Keratinocyte (primary cell): ENCODE measurements at regions not wholly inside any gene's neighbourhood (a gene's known extent, or its start where the extent isn't known, plus 50 kb on each side); places are given as distances from the start of the nearest gene placed in this dataset.

Experiments used
- DNase-seq: peaks from one replicate; pipeline ENCODE4 v3.0.0-alpha.2; 2011; ENCODE audit warnings: low read depth, missing footprints, low spot score
- FAIRE-seq: peaks from 2 replicates; lab custom pipeline; 2011; peaks lifted over from hg19 to GRCh38; lab: Jason Lieb, UNC
- H2AFZ ChIP-seq: 2 replicates; pipeline ENCODE4 v1.6.0; 2012; ENCODE audit warnings: low read length, control low read depth, inconsistent platforms; ENCODE audit not compliant: control insufficient read depth
- H3K27ac ChIP-seq: 2 replicates; pipeline ENCODE4 v1.5.1; 2011; ENCODE audit warnings: low read length; ENCODE audit not compliant: control insufficient read depth, insufficient read depth
- H3K27me3 ChIP-seq: 3 replicates; pipeline ENCODE4 v1.6.0; 2011; ENCODE audit warnings: low read length; ENCODE audit not compliant: control insufficient read depth, insufficient read depth; ENCODE audit errors: extremely low read depth
- H3K36me3 ChIP-seq, 2 experiments: 2 replicates in 1 of 2; 3 replicates in 1 of 2; pipeline ENCODE4 v1.5.1; 2011; ENCODE audit warnings: low read length in 2 of 2, mild to moderate bottlenecking in 1 of 2; ENCODE audit not compliant: control insufficient read depth in 2 of 2, insufficient read depth in 2 of 2; ENCODE audit errors: extremely low read depth in 1 of 2
- H3K4me1 ChIP-seq: 3 replicates; pipeline ENCODE4 v1.5.1; 2011; ENCODE audit warnings: low read length; ENCODE audit not compliant: control insufficient read depth, insufficient read depth; ENCODE audit errors: extremely low read depth
- H3K4me2 ChIP-seq: 3 replicates; pipeline ENCODE4 v1.6.0; 2011; ENCODE audit warnings: low read depth, low read length; ENCODE audit not compliant: control insufficient read depth, insufficient read depth; ENCODE audit errors: extremely low read depth
- H3K4me3 ChIP-seq, 3 experiments: fragments of 200-600 bp in 1 of 3; sonication (generic) in 1 of 3; 2 replicates in 2 of 3; 3 replicates in 1 of 3; pipeline ENCODE4 v1.5.1; 2011 to 2016; ENCODE audit warnings: low read length in 3 of 3, mild to moderate bottlenecking in 3 of 3, control low read depth in 2 of 3, inconsistent platforms in 1 of 3, low read depth in 1 of 3, mixed read lengths in 1 of 3, mixed run types in 1 of 3, moderate library complexity in 1 of 3; ENCODE audit not compliant: control insufficient read depth in 2 of 3, insufficient read depth in 2 of 3; ENCODE audit errors: extremely low read depth in 1 of 3
- H3K79me2 ChIP-seq: 2 replicates; pipeline ENCODE4 v1.6.0; 2012; ENCODE audit warnings: low read length; ENCODE audit not compliant: control insufficient read depth, insufficient read depth
- H3K9ac ChIP-seq: 3 replicates; pipeline ENCODE4 v1.6.0; 2011; ENCODE audit warnings: low read length; ENCODE audit not compliant: control insufficient read depth, insufficient read depth; ENCODE audit errors: extremely low read depth
- H3K9me1 ChIP-seq: 3 replicates; pipeline ENCODE4 v1.6.0; 2011; ENCODE audit warnings: low read length; ENCODE audit not compliant: control insufficient read depth, insufficient read depth; ENCODE audit errors: extremely low read depth
- H3K9me3 ChIP-seq: 2 replicates; pipeline ENCODE4 v1.5.1; 2012; ENCODE audit warnings: low read depth, low read length; ENCODE audit not compliant: control insufficient read depth
- H4K20me1 ChIP-seq: 3 replicates; pipeline ENCODE4 v1.6.0; 2011; ENCODE audit warnings: low read length; ENCODE audit not compliant: control insufficient read depth, insufficient read depth; ENCODE audit errors: extremely low read depth
- EZH2 ChIP-seq: IDR thresholded peaks from one replicate; pipeline ENCODE4 v1.6.1; 2012; ENCODE audit warnings: inconsistent platforms, mild to moderate bottlenecking, low read length, moderate library complexity
- dilution Hi-C: fragments of 300-500 bp; cut with MboI; formaldehyde crosslinking; loops from one replicate; pipeline ENCODE4 v1.7.0; 2020; ENCODE audit warnings: low sequenced_read_pairs; ENCODE audit not compliant: extremely low pct_ligation_motif_present
- TF ChIP-seq, protein P1 (sequence below), 3 experiments: IDR thresholded peaks in 1 of 3; conservative IDR thresholded peaks in 1 of 3; optimal IDR thresholded peaks in 1 of 3; 2 replicates in 2 of 3; 3 replicates in 1 of 3; pipeline versions ENCODE3 to v1.5.1; 2011; ENCODE audit warnings: low read length in 3 of 3, mild to moderate bottlenecking in 3 of 3, moderate library complexity in 2 of 3, control low read depth in 1 of 3, inconsistent platforms in 1 of 3; ENCODE audit not compliant: insufficient read depth in 2 of 3; ENCODE audit errors: extremely low read depth in 1 of 3

DNA sequence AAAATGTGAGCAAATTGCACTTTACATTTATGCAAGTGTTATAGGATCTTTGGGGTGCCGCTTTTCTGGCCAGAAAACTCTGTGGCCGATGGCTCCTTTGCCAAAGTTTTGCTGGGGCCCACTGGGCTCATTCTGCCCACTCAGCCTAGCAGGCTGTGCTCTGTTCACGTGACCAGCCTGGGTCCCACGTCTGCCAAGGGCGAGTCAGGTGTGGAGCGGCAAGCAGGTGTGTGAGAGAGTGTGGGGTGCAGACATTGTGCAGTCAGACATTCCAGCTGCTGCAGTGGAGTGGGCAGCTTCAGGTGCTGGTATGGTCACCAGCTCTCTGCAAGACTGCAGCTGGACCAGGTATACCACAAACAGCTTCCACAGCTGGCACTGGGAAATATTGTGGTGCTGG lies 2305.7 kb downstream of the PCDH9 start:
- no peaks in the 10 kb centered on the region for H3K9me1 ChIP-seq
- TF ChIP-seq, protein P1, sequence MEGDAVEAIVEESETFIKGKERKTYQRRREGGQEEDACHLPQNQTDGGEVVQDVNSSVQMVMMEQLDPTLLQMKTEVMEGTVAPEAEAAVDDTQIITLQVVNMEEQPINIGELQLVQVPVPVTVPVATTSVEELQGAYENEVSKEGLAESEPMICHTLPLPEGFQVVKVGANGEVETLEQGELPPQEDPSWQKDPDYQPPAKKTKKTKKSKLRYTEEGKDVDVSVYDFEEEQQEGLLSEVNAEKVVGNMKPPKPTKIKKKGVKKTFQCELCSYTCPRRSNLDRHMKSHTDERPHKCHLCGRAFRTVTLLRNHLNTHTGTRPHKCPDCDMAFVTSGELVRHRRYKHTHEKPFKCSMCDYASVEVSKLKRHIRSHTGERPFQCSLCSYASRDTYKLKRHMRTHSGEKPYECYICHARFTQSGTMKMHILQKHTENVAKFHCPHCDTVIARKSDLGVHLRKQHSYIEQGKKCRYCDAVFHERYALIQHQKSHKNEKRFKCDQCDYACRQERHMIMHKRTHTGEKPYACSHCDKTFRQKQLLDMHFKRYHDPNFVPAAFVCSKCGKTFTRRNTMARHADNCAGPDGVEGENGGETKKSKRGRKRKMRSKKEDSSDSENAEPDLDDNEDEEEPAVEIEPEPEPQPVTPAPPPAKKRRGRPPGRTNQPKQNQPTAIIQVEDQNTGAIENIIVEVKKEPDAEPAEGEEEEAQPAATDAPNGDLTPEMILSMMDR (optimal IDR thresholded peaks at IDR 0.05 in 1 of 3, IDR thresholded peaks at IDR 0.05 in 1 of 3, conservative IDR thresholded peaks at IDR 0.05 in 1 of 3; ENCODE audit: extremely low read depth in 1 of 3, insufficient read depth in 2 of 3, low read length in 3 of 3), result no peak
- no peak for TF ChIP-seq EZH2
- H3K9me3 ChIP-seq, result no peaks in the 10 kb centered on the region
- no peaks in the 10 kb centered on the region for H3K4me1 ChIP-seq
- no peaks in the 10 kb centered on the region for H3K27me3 ChIP-seq
- no peak overlapping the region for H3K4me2 ChIP-seq
- no peaks in the 10 kb centered on the region for H3K36me3 ChIP-seq
- no peak for FAIRE-seq
- H3K4me3 ChIP-seq, result no peak overlapping the region
- H2AFZ ChIP-seq, result no peak overlapping the region
- no peak overlapping the region for H3K27ac ChIP-seq
- no peak overlapping the region for H3K9ac ChIP-seq
- H4K20me1 ChIP-seq, result no peaks in the 10 kb centered on the region
- dilution Hi-C loops, result no loop called here
- no peaks in the 10 kb centered on the region for H3K79me2 ChIP-seq
- DNase-seq, result no peak

- H3K4me1 ChIP-seq, result no peaks in the 10 kb centered on the region
- H3K4me2 ChIP-seq, result no peak overlapping the region
- no peak overlapping the region for H3K9ac ChIP-seq
- peaks cover 2% of the 10 kb centered on the region for H3K9me3 ChIP-seq
- no peak overlapping the region for H2AFZ ChIP-seq
- no peaks in the 10 kb centered on the region for H3K36me3 ChIP-seq
- no peak for FAIRE-seq
- TF ChIP-seq, protein P1 (optimal IDR thresholded peaks at IDR 0.05 in 1 of 3, IDR thresholded peaks at IDR 0.05 in 1 of 3, conservative IDR thresholded peaks at IDR 0.05 in 1 of 3; ENCODE audit: extremely low read depth in 1 of 3, insufficient read depth in 2 of 3, low read length in 3 of 3), result no peak
- no peak for TF ChIP-seq EZH2
- no peak for DNase-seq
- no peaks in the 10 kb centered on the region for H4K20me1 ChIP-seq
- no peak overlapping the region for H3K4me3 ChIP-seq
- H3K27ac ChIP-seq, result no peak overlapping the region
- no peaks in the 10 kb centered on the region for H3K9me1 ChIP-seq
- no peaks in the 10 kb centered on the region for H3K79me2 ChIP-seq
- dilution Hi-C loops, result no loop called here
- no peaks in the 10 kb centered on the region for H3K27me3 ChIP-seq
Observed at GRCh38 chr13:64917566-64917965, 2312.6 kb downstream of the PCDH9 start.
